ENCODE measurements at regions not wholly inside any gene's neighbourhood (a gene's known extent, or its start where the extent isn't known, plus 50 kb on each side); places are given as distances from the start of the nearest gene placed in this dataset.
A peak's percentile ranks its signal among the peaks of the same experiment; 100 is the strongest.
"Not testable (repeated sequence)": the region's sequence is repeated elsewhere in the genome, so short reads cannot be mapped to it uniquely, and the experiment has no call there.

DNA sequence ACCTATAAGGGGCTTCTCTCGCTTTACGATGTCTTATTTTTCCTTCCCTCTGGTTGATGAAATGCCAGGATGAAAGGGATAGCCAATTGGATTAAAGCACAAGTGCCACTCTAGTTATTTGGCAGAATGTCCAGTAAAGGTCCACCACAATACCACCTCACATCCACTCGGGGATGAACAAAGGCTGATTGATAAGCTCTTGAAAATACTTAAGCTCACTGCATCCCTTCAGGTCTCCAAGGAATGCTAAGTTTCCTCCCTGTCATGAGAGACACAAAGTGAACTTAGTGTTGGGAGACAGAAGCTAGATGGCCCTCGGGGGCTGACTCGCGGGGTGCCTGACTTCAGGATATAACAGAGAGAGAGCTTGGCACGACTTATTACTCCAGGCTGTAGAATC, 185.9 kb upstream of the ZNF644 start:
- not testable (repeated sequence) for DNase-seq (ENCODE audit: low read depth, low spot score)

GRCh38 chr1:91204150-91204549, 182.3 kb upstream of the ZNF644 start:
- not testable (repeated sequence) for DNase-seq (ENCODE audit: low read depth, low spot score)

DNA sequence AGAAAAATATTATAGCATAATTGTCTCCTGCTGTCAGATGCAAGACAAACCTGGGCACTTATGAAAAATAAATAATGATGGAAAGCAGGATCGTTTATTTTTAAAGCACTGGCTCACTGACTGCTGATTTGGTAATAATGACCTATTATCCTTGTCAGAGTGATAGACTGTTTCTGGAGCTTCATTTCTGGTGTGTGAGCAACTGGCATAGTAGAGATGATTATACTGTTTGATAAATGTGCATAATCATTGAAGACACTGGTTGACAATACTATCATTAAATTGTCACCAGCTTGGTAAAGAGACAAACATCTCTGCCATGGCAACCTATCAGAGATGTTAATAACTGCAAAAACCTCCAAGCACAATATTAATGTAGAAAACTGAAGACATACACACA, 179.9 kb upstream of the ZNF644 start:
- DNase-seq (ENCODE audit: low read depth, low spot score), result no peak

GRCh38 chr1:91201176-91201575, 179.3 kb upstream of the ZNF644 start:
- DNase-seq (ENCODE audit: low read depth, low spot score), result no peak

DNA sequence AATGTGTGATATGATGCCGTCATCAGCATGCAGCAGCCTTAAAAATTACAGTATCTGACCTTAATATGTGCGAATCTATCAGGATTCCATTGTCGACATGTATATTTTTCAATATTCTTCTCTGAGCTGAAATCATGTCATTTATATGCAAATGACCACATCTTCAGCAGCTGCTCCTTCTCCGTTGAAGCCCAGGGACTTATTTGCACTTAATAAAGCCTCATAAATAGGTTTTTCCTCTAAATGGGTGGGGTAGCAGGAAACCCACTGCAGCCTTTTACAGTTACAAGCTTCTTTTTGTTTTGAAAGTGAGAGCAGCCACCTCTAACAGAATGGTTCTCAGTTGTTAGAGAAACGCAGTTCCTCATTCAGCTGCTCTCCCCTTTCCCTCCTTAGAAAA, 178.8 kb upstream of the ZNF644 start:
- no peak for DNase-seq (ENCODE audit: low read depth, low spot score)

DNA sequence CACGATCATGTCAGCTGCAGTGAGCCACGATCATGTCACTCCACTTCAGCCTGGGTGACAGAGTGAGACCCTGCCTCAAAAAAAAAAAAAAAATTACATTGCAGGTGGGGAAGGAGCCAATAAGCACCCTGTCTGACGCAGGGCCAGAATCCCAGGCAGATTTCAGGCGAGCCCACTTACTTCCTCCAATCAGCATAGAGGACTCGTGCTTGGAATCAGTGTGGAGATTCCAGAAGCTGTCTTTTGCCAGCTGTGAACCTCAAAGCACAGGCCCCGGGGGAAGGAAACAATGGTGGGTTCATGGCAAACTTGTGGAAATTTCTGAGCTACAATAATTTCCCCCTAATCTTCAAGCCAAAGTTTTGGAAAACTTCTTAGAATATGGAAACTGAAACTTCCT, 178.2 kb upstream of the ZNF644 start:
- DNase-seq (ENCODE audit: low read depth, low spot score), result no peak

- no peak for DNase-seq (ENCODE audit: low read depth, low spot score)
These were observed 169.2 kb upstream of the ZNF644 start for GRCh38 chr1:91190996-91191395.

DNA sequence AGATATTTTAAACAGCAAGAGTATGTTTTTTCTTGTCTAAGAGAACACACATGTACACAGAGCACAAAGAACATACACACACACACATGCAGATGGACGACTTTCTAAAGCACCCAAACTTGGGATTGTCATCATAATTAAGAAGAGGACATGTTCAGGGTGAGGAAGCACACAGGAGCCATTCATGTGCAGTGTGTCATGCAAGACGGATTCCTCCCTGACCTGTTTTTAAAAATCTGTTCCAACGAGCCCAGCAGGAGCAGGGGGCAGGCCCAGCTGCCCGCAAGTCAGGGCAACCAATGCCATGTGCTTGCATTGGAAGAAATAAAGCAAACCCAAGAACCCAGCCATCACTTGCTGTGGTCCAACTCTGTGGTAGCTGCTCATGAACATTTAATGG, 167.3 kb upstream of the ZNF644 start:
- no peak for DNase-seq (ENCODE audit: low read depth, low spot score)

DNA sequence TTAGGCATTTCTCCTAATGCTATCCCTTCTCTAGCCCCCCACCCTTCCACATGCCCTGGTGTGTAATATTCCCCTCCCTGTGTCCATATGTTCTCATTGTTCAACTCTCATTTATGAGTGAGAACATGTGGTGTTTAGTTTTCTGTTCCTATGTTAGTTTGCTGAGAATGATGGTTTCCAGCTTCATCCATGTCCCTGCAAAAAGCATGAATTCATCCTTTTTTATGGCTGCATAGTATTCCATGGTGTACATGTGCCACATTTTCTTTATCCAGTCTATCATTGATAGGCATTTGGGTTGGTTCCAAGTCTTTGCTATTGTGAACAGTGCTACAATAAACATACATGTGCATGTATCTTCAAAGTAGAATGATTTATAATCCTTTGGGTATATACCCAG, 161.0 kb upstream of the ZNF644 start:
- not testable (repeated sequence) for DNase-seq (ENCODE audit: low read depth, low spot score)

- DNase-seq (ENCODE audit: low read depth, low spot score), result no peak
These were observed 154.4 kb upstream of the ZNF644 start for GRCh38 chr1:91176250-91176649.

DNA sequence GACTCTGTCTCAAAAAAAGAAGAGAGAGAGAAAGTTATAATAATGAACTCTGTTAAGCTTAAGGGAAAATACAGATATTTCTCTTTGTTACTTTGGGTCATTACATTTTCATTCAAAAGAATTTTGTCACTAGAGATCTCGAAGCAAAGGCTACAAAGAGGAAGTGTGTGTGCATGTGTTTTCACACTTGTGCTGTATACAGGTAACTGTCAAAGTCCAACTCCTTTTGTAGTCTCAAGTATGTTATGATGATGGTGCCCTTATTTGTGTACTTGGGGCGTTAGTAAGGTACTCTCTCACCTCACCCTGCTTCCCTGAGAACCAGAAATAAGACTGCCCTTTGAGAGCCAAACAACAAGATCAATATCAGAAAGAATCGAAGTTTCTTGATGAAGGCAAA, 152.9 kb upstream of the ZNF644 start:
- DNase-seq (ENCODE audit: low read depth, low spot score), result no peak

DNA sequence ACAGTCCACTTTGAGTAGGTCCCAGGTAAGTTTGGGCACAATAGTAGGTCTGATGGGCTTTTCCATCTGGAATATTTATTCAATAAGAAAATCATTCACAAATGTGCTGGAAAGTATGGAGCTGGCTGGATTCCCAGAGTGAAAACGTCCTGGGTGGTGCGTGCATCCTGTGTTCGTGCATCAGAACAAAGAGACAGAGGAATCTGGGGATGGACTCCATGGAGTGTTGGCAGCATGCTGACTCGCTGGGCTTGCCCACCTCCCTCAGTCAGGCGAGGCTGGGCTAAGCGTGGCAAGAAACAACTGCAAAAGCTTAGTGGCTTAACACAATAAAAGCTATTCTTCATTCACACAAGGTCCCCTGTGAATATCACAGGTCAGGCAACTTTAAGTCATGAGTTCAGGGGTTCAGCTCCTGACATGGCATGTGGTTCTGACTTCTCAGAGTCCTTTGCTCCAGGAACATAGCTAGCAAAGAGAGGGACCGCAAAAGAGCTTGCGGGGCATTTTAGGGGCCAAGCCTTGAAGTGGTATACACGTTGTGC, 151.6 kb upstream of the ZNF644 start:
- no peak for DNase-seq (ENCODE audit: low read depth, low spot score)

DNA sequence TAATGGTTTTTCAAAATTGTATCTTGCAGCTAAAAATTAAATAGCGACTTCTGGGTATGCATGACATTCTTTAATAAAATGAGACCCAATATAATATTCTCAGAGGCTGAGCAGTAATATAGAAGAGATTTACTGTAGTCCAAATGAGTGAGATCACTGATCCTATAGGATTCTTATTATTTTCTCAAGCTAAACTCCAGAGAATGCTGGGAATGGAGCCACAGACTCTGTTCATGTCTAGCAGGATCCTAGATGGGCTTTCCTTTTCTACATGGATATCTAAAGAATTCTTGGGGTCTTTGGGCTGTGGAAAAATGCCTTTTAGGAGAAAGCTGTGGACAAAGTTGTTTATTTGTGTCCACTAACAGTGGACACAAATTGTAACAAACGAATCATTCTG, 150.7 kb upstream of the ZNF644 start:
- DNase-seq (ENCODE audit: low read depth, low spot score), result no peak

DNA sequence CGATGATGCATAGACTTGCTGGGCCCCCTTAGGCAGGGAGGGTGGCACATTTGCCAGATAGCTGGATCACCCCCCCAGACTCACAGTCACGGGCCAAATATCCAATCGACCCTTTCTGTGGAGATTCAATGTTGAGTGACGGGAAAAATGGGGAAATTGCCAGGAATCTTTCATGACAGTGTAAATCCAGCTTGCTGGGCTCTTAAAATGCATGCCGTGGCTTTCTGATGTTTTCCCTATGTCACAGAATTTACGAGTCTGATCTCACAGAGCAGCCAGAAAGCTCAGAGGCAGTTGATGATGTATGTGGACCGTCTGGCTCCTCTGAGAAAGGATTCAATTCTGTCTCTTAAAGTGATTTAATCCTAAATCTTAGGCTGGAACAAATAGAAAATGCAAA, 150.1 kb upstream of the ZNF644 start:
- no peak for DNase-seq (ENCODE audit: low read depth, low spot score)

DNA sequence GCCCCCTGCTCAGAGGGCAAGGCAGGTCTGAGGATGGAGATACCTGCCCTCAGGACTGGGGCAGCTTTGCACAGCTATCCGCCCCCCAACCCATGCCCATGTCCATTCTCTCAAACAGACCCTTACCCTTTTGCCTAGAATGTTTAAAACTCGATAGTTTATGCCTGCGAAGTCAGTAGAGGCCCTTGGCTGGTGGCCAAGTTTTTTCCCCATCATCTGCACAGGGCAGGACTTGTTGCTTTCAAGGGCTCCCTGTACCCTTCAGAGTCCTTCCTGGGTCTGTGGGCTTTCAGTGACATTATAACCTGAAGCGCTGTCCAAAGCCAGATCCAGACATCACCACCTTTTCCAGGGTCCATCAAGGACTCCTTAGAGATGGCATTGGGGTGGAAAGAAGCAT, 148.7 kb upstream of the ZNF644 start:
- no peak for DNase-seq (ENCODE audit: low read depth, low spot score)

DNA sequence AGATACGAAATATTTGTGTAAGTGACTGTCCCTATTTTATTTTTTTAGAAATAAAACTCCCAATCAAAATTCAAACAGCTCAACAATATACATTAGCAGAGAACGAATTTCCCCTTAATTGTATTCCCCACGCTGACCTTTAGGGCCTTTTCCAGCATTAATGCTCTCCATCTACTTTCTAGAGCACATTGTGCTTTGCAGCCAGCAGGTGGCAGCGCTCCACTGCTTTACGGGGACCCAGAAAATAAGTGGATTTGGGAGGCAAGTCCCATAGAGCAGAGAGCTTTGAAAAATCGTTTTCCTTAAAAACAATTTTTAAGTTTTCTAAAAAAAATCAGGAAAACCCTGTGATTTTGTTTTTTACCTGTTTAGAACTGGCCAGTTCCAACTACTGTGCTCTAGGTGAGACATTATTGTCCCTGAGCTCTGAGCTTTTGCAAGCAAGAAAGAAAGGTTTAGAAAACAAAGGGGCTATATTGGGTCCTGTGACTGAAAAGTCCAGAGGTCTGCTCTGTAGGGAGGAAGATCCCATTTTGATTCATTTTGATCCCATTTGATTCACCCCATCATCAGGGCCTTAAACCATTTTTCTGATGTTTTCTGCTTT, 144.4 kb upstream of the ZNF644 start:
- peak; percentile 29 for DNase-seq (ENCODE audit: low read depth, low spot score)

GRCh38 chr1:91165033-91165654, 143.3 kb upstream of the ZNF644 start:
- DNase-seq (ENCODE audit: low read depth, low spot score), result peak; percentile 10

GRCh38 chr1:91162613-91163012, 140.8 kb upstream of the ZNF644 start:
- DNase-seq (ENCODE audit: low read depth, low spot score), result no peak

DNA sequence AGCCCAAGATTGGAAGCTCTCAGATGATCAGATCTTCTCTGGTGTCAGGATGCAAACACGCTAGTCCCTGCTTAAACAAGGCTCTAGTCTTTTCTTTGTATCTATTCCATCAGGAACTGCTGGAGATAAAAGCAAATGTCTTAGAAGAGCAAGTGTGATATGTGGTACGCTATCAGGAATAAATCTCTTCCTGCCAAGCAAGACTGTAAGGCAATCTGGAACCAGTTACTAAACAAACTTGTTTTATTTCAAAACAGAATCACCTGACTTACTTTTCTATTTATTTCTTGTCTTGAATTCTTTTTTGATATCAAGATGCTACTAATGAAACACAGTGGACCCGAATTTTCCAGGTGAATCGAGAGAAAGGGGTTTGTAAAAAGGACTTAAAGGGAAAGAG, 139.9 kb upstream of the ZNF644 start:
- DNase-seq (ENCODE audit: low read depth, low spot score), result no peak

DNA sequence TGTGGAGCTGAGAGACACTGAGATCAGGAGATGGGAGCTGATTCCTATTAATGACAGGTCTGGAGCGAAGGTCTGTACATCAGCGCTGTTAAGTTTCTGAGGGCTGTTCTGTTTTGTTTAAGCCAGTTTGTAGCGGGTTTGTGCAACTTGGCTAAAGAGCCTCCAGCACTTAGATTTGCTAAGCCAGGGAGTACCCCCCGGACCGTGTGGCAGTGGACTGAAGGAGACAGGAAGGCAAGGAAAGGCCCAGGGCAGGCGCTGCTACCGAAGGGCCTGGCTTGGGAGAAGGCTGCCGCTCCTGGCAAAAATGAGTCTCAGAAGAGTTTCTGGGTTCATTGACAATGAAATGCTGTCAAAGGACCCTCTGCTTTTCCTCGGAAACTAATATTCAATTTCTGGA, 139.3 kb upstream of the ZNF644 start:
- DNase-seq (ENCODE audit: low read depth, low spot score), result no peak

DNA sequence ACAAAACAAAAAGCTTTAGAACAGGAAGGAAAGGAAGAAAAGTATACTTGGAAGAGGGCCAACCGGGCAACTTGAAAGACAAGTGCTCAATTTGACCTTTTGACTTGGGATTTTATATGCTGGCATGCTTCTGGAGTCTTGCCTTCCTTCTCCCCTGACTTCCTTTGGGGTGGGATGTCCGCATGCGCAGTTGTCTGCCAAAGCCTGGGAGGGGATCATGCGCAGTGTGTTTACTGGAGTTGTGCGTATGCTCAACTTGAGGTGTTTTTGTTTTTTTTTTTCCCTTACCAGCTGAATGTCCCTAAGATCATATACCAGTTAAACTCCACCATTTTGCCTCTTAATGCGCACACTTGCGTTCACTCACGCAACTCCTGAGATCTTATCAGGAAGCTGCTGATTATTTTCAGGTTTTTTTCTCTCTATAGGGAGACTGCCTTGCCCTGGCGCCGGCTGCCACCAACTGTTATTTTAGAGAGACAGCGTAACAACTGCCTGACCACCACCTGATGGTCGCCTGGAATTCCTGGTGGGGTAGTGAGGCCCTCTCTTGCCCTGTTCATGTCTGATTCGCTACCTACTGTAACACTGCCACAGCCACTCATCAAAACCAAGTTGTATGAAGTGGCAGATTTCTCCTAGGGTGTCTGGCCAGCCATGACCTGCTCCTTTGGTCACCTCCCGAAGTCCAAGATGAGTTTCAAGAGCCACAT, 138.7 kb upstream of the ZNF644 start:
- no peak for DNase-seq (ENCODE audit: low read depth, low spot score)

DNA sequence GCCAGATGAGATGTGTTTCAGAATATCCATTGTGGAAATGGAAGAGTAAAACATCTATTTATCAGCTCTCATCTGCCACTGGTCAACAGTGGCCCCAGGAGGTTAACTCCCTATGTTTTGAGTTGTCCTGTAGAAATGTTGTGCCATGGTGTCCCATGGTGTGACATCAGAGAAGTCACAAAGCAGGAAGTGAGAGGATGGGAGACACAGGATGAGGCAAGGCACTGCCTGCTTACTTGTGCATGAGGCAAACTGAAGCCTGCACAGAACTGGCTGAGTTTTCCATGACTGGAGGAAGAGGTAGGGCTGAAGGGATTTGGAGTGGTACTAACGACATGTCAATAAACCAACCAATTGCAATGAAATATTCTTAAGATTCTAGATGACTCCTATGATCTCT, 131.5 kb upstream of the ZNF644 start:
- no peak for DNase-seq (ENCODE audit: low read depth, low spot score)

DNA sequence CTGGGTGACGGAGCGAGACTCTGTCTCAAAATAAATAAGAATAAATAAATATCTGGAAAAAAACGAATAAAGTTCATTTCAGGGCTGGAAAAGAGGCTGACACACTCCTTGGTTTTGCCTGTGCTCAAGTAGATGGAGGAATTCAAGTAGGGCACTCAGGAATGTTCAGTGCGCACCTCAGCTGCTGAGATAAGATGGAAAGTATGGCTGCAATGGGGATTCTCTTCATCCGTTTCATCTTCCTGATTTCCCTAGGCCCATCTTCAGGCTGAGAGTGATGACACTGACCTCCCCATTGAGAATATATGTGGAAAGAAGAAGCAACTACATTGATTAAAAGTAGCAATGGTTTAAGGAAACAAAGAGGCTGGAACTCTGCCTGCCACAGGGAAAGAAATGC, 130.5 kb upstream of the ZNF644 start:
- DNase-seq (ENCODE audit: low read depth, low spot score), result no peak
